K562 (cell line): ENCODE measurements at regions not wholly inside any gene's neighbourhood (a gene's known extent, or its start where the extent isn't known, plus 50 kb on each side); places are given as distances from the start of the nearest gene placed in this dataset.

ENCODE experiments used
- ATAC-seq: fragments of 200-7000 bp; cut with Tn5 transposase; 3 replicates; pipeline ENCODE4 v1.9.1; 2020; ENCODE audit warnings: moderate library complexity
- BruUV-seq: library from RNA; stranded (reverse); fragments of 400-500 nt; replicated peaks from 2 replicates; lab custom pipeline; 2021; lab: Mats Ljungman, UMichigan
- CTCF ChIA-PET: fragments of 300-600 bp; formaldehyde crosslinking; extraction: SDS; loops from one replicate; lab custom pipeline; 2021; ENCODE audit warnings: low intra/inter-chr PET ratio; lab: Yijun Ruan, JAX
- POLR2A ChIA-PET: fragments of 300-600, 350-650 bp; sonication (Branson Sonifier 250); formaldehyde crosslinking; extraction: SDS; loops from one replicate; lab custom pipeline; 2021; ENCODE audit warnings: antibody characterized with exemption, inconsistent platforms; lab: Yijun Ruan, JAX
- DNase-seq, 4 experiments: peaks; one replicate each; pipeline versions ENCODE4 v3.0.0 to v3.0.0-alpha.2; 2011 to 2018; ENCODE audit warnings: low spot score in 3 of 4, mixed read lengths in 3 of 4; ENCODE audit errors: extremely low read depth in 1 of 4
- FAIRE-seq: peaks from 2 replicates; lab custom pipeline; 2011; peaks lifted over from hg19 to GRCh38; lab: Jason Lieb, UNC
- H2AFZ ChIP-seq: 2 replicates; pipeline ENCODE4 v1.6.0; 2011; ENCODE audit warnings: low read depth, low read length, control low read depth, inconsistent platforms
- H3K27ac ChIP-seq: fragments of 200-600 bp; 3 replicates; pipeline ENCODE4 v1.8.0; 2011; ENCODE audit warnings: low read depth, mild to moderate bottlenecking, control low read depth, inconsistent platforms, low read length, moderate library complexity, mixed read lengths; ENCODE audit errors: extremely low read depth
- H3K27me3 ChIP-seq, 2 experiments: fragments of 300-600 bp in 1 of 2; 2 replicates in 1 of 2; 3 replicates in 1 of 2; pipeline versions ENCODE4 v1.6.0 to v1.8.0; 2011; ENCODE audit warnings: inconsistent platforms in 2 of 2, low read length in 2 of 2, mild to moderate bottlenecking in 1 of 2, mixed read lengths in 1 of 2, moderate library complexity in 1 of 2; ENCODE audit not compliant: control insufficient read depth in 2 of 2, insufficient read depth in 2 of 2
- H3K36me3 ChIP-seq: fragments of 300-600 bp; 3 replicates; pipeline ENCODE4 v1.8.0; 2011; ENCODE audit warnings: mild to moderate bottlenecking, low read length, inconsistent platforms; ENCODE audit not compliant: control insufficient read depth, insufficient read depth
- H3K4me1 ChIP-seq, 2 experiments: fragments of 200-600 bp in 1 of 2; replicated peaks in 1 of 2; 2 replicates in 1 of 2; 3 replicates in 1 of 2; pipeline versions ENCODE4 v1.5.1 to v1.8.0; 2011; ENCODE audit warnings: inconsistent platforms in 2 of 2, low read length in 2 of 2, mild to moderate bottlenecking in 1 of 2, mixed read lengths in 1 of 2, moderate library complexity in 1 of 2; ENCODE audit not compliant: control insufficient read depth in 2 of 2, insufficient read depth in 2 of 2
- H3K4me2 ChIP-seq: 2 replicates; pipeline ENCODE4 v1.6.1; 2011; ENCODE audit warnings: low read length, control low read depth, inconsistent platforms, mixed read lengths; ENCODE audit not compliant: insufficient read depth
- H3K4me3 ChIP-seq: fragments of 200-600 bp; sonication (generic), shearing (Covaris generic); 2 replicates; pipeline ENCODE4 v1.5.1; 2016; ENCODE audit warnings: control low read depth, inconsistent platforms
- H3K79me2 ChIP-seq: fragments of 200-600 bp; 3 replicates; pipeline ENCODE4 v1.8.0; 2011; ENCODE audit warnings: low read length, inconsistent platforms; ENCODE audit not compliant: control insufficient read depth, insufficient read depth
- H3K9ac ChIP-seq, 2 experiments: 2 replicates each; pipeline versions ENCODE4 v1.6.0 to v1.6.1; 2011; ENCODE audit warnings: low read depth in 2 of 2, low read length in 2 of 2, control low read depth in 1 of 2, inconsistent platforms in 1 of 2, mild to moderate bottlenecking in 1 of 2, mixed read lengths in 1 of 2; ENCODE audit not compliant: insufficient read depth in 1 of 2
- H3K9me1 ChIP-seq: one replicate; pipeline ENCODE4 v1.6.0; 2011; ENCODE audit warnings: inconsistent platforms, mild to moderate bottlenecking, low read length, moderate library complexity; ENCODE audit not compliant: control insufficient read depth, insufficient read depth
- H3K9me3 ChIP-seq: replicated peaks from 2 replicates; pipeline ENCODE4 v1.5.1; 2011; ENCODE audit warnings: low read depth, low read length, inconsistent platforms; ENCODE audit not compliant: control insufficient read depth, insufficient read depth
- H4K20me1 ChIP-seq: replicated peaks from 2 replicates; pipeline ENCODE4 v1.6.1; 2011; ENCODE audit warnings: low read length, inconsistent platforms, mixed read lengths; ENCODE audit not compliant: control insufficient read depth, insufficient read depth
- BRF1 ChIP-seq: IDR thresholded peaks from 3 replicates; pipeline ENCODE4 v1.6.1; 2011; ENCODE audit warnings: borderline replicate concordance, mild to moderate bottlenecking; ENCODE audit not compliant: insufficient read length; ENCODE audit errors: extremely low read depth
- CEBPG ChIP-seq, 3 experiments: fragments of 200-800 bp in 1 of 3; sonication (Bioruptor generic) in 1 of 3; sonication (generic) in 1 of 3; formaldehyde crosslinking in 1 of 3; IDR thresholded peaks in 2 of 3; conservative IDR thresholded peaks in 1 of 3; 2 replicates each; pipeline versions ENCODE4 v1.6.1 to v1.8.0; 2016 to 2022; ENCODE audit warnings: missing compliant biosample characterization in 2 of 3, missing genetic modification characterization in 2 of 3, mild to moderate bottlenecking in 1 of 3, missing genetic modification reagents in 1 of 3
- CHAMP1 ChIP-seq: fragments of 450-650 bp; IDR thresholded peaks from 2 replicates; pipeline ENCODE4 v1.6.1; 2016; ENCODE audit warnings: mild to moderate bottlenecking
- GTF2B ChIP-seq: IDR thresholded peaks from 2 replicates; pipeline ENCODE4 v1.6.1; 2011; ENCODE audit not compliant: insufficient read length; ENCODE audit errors: extremely low read depth
- HDAC6 ChIP-seq: IDR thresholded peaks from 2 replicates; pipeline ENCODE4 v1.6.1; 2012; ENCODE audit warnings: low read depth, mild to moderate bottlenecking, control low read depth, inconsistent platforms, low read length, moderate library complexity
- PPARD ChIP-seq: fragments of 250-450 bp; sonication (Bioruptor Pico); IDR thresholded peaks from 2 replicates; pipeline ENCODE4 v1.8.0; 2022; ENCODE audit warnings: inconsistent platforms, mild to moderate bottlenecking, moderate library complexity
- RBM39 ChIP-seq: fragments of 200-400 bp; formaldehyde crosslinking; optimal IDR thresholded peaks from 2 replicates; pipeline ENCODE3; 2018; ENCODE audit warnings: low read depth, low read length
- TBL1XR1 ChIP-seq, 2 experiments: IDR thresholded peaks; 2 replicates each; pipeline ENCODE4 v1.6.1; 2012; ENCODE audit warnings: improper control_type of control experiment in 2 of 2, low read length in 2 of 2, mild to moderate bottlenecking in 1 of 2
- TCF15 ChIP-seq: fragments of 250-450 bp; sonication (Bioruptor Pico); IDR thresholded peaks from 2 replicates; pipeline ENCODE4 v1.8.0; 2022; ENCODE audit warnings: moderate library complexity, mild to moderate bottlenecking, inconsistent platforms
- ZKSCAN1 ChIP-seq: fragments of 150-350 bp; IDR thresholded peaks from 2 replicates; pipeline ENCODE4 v1.6.1; 2016; ENCODE audit warnings: low read depth, low read length
- ZNF24 ChIP-seq: fragments of 450-650 bp; IDR thresholded peaks from 2 replicates; pipeline ENCODE4 v1.6.1; 2016
- ZNF655 ChIP-seq: fragments of 250-450 bp; sonication (Bioruptor Pico); IDR thresholded peaks from 2 replicates; pipeline ENCODE4 v1.5.0; 2021
- WGBS: fragments of 100-300 bp; shearing (Covaris generic); methylation state at CpG from one replicate; pipeline ENCODE4 v1.1.6; 2016; ENCODE audit warnings: low coverage, mixed read lengths; ENCODE audit not compliant: insufficient coverage; ENCODE audit errors: missing lambda C conversion rate; 5-methylcytosine and 5-hydroxymethylcytosine counted together
- in situ Hi-C: fragments of 300-500 bp; cut with MboI; formaldehyde crosslinking; loops from 4 replicates; pipeline ENCODE4 v1.15.0; 2018; ENCODE audit warnings: inconsistent platforms, mixed read lengths
- intact Hi-C: fragments of 100-400 bp; cut with micrococcal nuclease; formaldehyde crosslinking; loops from 2 replicates; pipeline ENCODE4 v1.14.2; 2022

GRCh38 chr22:47570300-47570685 lies 807.8 kb downstream of the TBC1D22A start:
- no peak overlapping the region for H3K4me3 ChIP-seq
- H3K9me3 ChIP-seq: no peaks in the 10 kb centered on the region
- DNase-seq (no peak), FAIRE-seq (no peak), ATAC-seq (no peak)
- H3K36me3 ChIP-seq: no peaks in the 10 kb centered on the region
- no peak overlapping the region for H2AFZ ChIP-seq
- H3K27ac ChIP-seq: no peak overlapping the region
- intact Hi-C loops: no loop called here
- no peaks in the 10 kb centered on the region for H3K79me2 ChIP-seq
- 0% methylated on average over 7 of the region's 14 CpGs for WGBS
- ChIA-PET POLR2A (no interaction called here), CTCF (no interaction called here)
- TF ChIP-seq CEBPG (CRISPR knock-in tag; IDR thresholded peaks at IDR 0.05) (no peak), CEBPG (tag; conservative IDR thresholded peaks at IDR 0.05 in 1 of 2, IDR thresholded peaks at IDR 0.05 in 1 of 2) (no peak), PPARD (CRISPR knock-in tag) (no peak), GTF2B (no peak), HDAC6 (no peak), CHAMP1 (no peak), TCF15 (CRISPR knock-in tag) (no peak), TBL1XR1 (IDR thresholded peaks at IDR 0.05; ENCODE audit: low read length in 2 of 2) (no peak), ZNF24 (no peak), ZKSCAN1 (no peak), RBM39 (no peak), ZNF655 (CRISPR knock-in tag) (no peak), BRF1 (no peak)
- BruUV-seq: no TSS peak
- H3K9ac ChIP-seq: no peak overlapping the region
- H3K4me1 ChIP-seq: no peaks in the 10 kb centered on the region; a peak in 1 of 5 replicates
- in situ Hi-C loops: no loop called here
- H3K4me2 ChIP-seq: no peak overlapping the region
- no peaks in the 10 kb centered on the region for H4K20me1 ChIP-seq
- H3K9me1 ChIP-seq: no peaks in the 10 kb centered on the region
- peaks cover 0 to 16% of the 10 kb centered on the region in 2 experiments; a peak in 2 of 5 replicates for H3K27me3 ChIP-seq
